NCI-H2029 treated with DMSO at 0.1 percent for 48 hours (cell line): ENCODE measurements at regions not wholly inside any gene's neighbourhood (a gene's known extent, or its start where the extent isn't known, plus 50 kb on each side); places are given as distances from the start of the nearest gene placed in this dataset.
A peak's percentile ranks its signal among the peaks of the same experiment; 100 is the strongest.

Experiments used
- DNase-seq: peaks from one replicate; lab custom pipeline; 2025; lab: John Stamatoyannopoulos, UW

- DNase-seq = peak; percentile 76
Observed at GRCh38 chr11:70675697-70676374, 277.5 kb downstream of the CTTN start.

DNA sequence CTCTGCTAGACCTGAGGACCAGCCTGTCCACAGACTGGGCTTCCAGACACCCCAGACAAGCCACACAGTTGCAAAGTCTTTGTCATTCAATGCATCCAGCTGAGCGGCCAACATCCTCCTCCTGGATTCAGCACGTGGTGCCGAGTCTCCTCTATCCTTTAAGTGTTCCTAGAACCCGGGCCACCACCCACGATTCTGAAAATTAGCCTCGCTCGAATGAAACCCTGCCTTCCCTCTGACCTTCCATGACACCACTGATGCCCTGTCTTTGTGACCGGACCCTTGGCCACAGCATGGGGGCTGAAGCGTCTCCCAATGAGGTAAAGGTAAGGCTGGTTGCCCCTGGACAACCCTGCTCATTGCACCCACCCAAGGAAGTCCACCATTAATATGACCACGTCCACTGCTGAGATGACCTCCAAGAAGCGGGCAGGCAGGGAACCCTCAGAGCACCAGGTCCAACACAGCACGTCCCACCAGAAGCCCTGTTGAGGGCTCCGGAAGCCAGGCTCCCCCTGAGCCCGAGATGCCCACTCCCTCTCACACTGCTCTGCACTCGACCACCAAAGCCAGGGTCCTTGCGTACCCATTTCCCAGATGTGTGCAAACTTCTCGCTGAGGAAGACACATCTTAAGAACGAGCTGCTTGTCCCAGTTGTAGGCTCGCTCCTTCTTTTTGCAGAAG, 279.0 kb downstream of the CTTN start:
- DNase-seq = no peak

GRCh38 chr11:70678931-70679900, 280.9 kb downstream of the CTTN start:
- DNase-seq = no peak

- no peak for DNase-seq
Observed at GRCh38 chr11:70680781-70681281, 282.5 kb downstream of the CTTN start.

DNA sequence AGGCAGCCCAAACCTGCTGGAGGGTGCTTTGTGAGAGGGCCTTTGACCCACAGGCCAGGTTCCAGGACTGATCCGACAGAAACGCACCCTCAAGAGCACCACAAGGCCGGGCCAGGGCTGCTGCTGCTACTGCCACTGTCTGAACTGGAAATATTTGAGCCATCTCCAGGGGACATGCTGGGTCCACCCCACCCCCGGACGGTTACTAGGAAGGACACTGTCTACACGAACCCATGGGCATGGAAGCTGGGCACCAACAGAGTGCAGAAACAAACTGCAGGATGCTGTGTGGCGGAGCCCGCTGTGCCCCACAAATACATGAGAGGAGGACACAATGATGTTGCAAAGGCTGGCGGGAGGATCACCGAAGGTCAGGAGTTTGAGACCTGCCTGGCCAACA, 283.7 kb downstream of the CTTN start:
- no peak for DNase-seq

GRCh38 chr11:70682760-70683159, 284.4 kb downstream of the CTTN start:
- DNase-seq = no peak

- DNase-seq = no peak
Observed at GRCh38 chr11:70687716-70688115, 289.4 kb downstream of the CTTN start.

DNA sequence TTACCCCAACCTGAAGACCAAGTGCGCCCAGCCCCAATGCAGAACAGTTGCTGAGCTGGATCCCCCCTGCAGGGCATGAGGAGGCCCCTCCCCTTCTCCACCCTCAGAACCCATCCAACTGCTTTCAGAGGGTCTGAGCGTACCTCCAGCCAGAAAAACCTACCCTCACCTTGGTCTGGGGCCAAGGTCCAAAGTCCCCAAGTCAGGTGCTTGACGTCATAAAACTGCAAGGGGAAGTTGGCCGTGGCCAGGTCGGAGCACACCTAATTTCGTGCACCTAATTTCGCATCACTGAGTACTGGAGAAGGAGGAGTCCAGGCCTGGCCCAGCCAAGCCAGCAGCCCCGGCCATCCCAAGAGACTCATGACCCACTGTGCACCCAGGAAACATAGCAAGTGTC, 289.8 kb downstream of the CTTN start:
- no peak for DNase-seq

GRCh38 chr11:70689764-70690163, 291.4 kb downstream of the CTTN start:
- DNase-seq = no peak

- no peak for DNase-seq
Observed at GRCh38 chr11:70692131-70692530, 293.8 kb downstream of the CTTN start.

DNA sequence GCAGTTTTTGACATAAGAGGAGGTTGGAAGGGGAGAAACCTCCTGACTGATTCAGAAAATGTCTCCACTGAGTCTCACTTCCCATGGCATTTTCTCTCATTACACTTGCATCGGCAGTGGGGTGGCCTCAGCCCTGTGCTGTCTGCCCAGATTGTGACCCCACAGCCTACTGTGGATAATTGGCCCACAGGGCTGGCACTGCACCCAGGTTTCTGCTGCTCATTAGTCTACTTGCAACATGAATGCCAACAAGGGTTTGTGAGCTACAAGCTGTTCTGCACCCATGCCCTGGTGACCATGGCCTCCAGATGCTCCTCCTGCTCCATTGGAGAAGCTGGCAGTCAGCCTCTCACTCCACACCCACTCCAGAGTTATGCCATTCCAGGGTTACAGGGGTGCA, 296.0 kb downstream of the CTTN start:
- no peak for DNase-seq

- no peak for DNase-seq
Observed at GRCh38 chr11:70695086-70695960, 297.0 kb downstream of the CTTN start.

DNA sequence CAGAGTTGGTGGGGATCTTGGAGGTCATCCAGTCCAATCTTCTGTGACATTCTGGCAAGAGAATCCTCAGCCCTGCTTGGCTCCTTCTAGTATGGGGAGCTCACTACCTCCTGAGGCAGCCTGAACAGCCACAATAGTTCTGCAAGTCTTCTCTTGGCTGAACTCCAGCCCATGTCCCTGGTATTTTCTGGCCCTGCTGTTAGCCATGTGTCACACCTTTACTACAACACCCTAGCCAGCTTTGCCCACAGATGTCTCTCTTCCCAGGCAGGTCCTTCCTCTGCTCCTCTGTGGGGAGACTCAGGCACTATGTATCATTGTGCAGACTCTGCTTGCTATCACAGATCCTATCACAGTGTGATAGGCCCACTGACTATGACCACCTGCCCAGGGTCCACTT, 297.7 kb downstream of the CTTN start:
- no peak for DNase-seq

GRCh38 chr11:70696564-70696963, 298.2 kb downstream of the CTTN start:
- DNase-seq = no peak

GRCh38 chr11:70697701-70698100, 299.4 kb downstream of the CTTN start:
- no peak for DNase-seq

GRCh38 chr11:70698871-70699270, 300.5 kb downstream of the CTTN start:
- DNase-seq = no peak

DNA sequence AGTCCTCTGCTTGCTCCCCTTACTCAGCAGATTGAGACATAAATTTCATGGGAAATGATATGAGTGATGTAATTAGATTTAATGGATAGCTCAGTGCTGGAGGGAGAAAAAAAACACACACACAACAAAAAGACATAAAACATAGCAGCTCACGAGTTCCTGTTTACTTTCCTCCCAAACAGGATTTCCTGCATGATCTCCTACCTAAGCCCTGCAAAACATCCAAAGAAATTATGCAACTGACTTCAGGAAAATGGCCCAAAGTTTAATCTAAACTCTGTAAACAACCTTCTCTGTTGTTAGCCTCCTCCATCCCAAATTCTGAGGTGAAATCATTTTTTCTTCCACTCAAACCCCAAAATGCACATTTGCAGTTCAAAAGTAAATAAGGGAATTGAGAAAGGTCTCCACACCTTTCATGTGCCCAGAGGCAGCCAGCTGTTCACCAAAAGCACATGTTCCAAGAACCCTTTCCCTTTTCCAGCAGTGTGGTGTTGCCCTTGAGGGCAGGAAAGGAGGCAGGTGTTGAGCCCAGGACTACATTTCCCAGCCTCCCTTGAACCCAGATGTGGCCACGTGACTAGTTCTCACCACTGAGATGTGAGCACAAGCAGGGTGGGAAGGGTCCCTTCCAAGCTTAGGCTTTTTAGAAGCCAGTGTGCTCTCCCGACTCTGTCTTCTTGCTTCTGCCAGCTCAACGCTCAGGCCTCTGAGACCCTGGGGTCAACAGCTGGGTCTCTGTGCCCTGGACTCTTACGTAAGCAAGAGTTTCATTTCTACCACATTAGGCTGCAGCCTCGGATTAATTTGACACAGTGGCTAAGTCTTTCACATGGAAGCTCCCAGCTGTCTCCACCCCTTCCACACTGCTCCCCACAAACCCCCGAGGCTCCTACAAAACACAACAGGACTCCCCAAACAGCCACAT, 301.2 kb downstream of the CTTN start:
- no peak for DNase-seq

DNA sequence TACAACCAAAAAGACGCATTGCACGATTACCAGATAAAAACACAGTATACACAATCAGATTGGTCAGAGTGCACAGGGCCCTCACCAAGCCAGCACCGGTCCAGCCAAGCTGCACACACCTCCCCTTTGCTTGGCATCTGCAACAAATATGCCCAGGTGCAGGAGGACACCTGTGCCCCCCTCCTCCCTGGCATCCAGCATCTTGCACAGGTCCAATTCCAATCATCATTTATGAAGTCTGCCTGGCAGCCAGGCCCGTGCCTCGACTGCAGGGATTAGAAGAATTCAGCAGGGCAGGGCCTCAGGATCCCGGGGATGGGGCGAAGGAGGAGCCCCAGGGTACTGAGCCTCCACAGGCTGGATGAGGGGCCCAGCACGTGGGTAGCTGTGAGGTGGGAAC, 302.1 kb downstream of the CTTN start:
- no peak for DNase-seq

DNA sequence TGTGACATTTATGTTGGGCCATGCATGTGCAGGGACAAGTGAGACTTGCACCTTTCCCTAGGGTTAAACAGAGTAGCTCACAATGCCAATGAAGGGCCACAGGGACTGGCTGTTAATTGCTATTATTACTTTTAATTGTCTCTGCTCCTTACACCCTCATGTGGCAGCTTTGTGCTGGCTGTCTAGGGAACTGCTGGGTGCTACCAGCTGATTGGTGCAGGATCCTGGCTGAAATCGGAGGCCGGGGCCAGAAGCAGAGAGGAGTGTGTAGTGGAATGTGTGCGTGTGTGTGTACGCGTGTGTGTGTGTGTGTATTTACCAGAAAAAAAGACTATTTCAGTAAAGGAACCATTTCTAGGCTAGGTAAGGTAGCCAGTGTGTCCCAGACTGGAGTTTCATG, 302.5 kb downstream of the CTTN start:
- no peak for DNase-seq

DNA sequence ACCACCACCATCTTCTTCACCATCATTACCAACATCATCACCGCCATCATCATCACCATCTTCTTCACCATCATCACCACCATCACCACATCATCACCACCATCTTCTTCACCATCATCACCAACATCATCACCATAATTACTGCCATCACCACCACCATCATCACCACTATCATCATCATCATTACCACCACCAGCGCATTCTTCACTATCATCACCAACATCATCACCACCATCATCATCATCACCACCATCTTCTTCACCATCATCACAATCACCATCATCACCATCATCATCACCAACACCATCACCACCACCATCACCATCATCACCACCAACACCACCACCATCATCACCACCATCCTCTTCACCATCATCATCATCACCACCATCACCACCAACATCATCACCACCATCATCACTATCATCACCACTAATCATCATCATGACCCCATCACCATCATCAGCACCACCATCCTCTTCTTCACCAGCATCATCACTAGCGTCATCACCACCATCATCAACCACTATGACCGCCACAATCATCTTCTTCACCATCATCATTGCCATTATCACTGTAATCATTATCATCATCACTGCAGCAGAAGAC, 303.8 kb downstream of the CTTN start:
- DNase-seq = no peak
